SK-N-MC (cell line): ENCODE measurements at regions not wholly inside any gene's neighbourhood (a gene's known extent, or its start where the extent isn't known, plus 50 kb on each side); places are given as distances from the start of the nearest gene placed in this dataset.

Experiments used
- DNase-seq: peaks from one replicate; pipeline ENCODE4 v3.0.0-alpha.2; 2011; ENCODE audit warnings: low read depth, low spot score
- H3K27ac ChIP-seq: fragments of 200-600 bp; sonication (generic); 2 replicates; pipeline ENCODE4 v1.5.1; 2016; ENCODE audit warnings: mixed run types
- H3K36me3 ChIP-seq: fragments of 200-600 bp; sonication (generic); 2 replicates; pipeline ENCODE4 v1.6.1; 2017; ENCODE audit warnings: antibody characterized with exemption, low read length, mixed read lengths; ENCODE audit not compliant: insufficient read depth
- H3K4me3 ChIP-seq: fragments of 200-600 bp; sonication (generic); 2 replicates; pipeline ENCODE4 v1.5.1; 2016
- H3K9ac ChIP-seq: fragments of 200-600 bp; sonication (generic); 2 replicates; pipeline ENCODE4 v1.8.0; 2017; ENCODE audit warnings: mixed run types, mixed read lengths; ENCODE audit not compliant: insufficient read length
- H3K9me3 ChIP-seq: fragments of 200-600 bp; sonication (generic); 2 replicates; pipeline ENCODE4 v1.6.1; 2017; ENCODE audit warnings: low read depth, mild to moderate bottlenecking, antibody characterized with exemption, low read length, moderate library complexity, mixed read lengths
- EZH2 ChIP-seq: fragments of 200-600 bp; sonication (generic); IDR thresholded peaks from one replicate; pipeline ENCODE4 v1.6.1; 2017; ENCODE audit warnings: antibody characterized with exemption
- FOXP2 ChIP-seq: optimal IDR thresholded peaks from 2 replicates; pipeline ENCODE3; 2011; ENCODE audit warnings: mild to moderate bottlenecking, moderate library complexity; ENCODE audit not compliant: insufficient read depth; ENCODE audit errors: extremely low read length, control extremely low read depth
- POLR2AphosphoS5 ChIP-seq: IDR thresholded peaks from 2 replicates; pipeline ENCODE4 v1.6.1; 2012; ENCODE audit warnings: mild to moderate bottlenecking, low read depth, low read length, borderline replicate concordance

DNA sequence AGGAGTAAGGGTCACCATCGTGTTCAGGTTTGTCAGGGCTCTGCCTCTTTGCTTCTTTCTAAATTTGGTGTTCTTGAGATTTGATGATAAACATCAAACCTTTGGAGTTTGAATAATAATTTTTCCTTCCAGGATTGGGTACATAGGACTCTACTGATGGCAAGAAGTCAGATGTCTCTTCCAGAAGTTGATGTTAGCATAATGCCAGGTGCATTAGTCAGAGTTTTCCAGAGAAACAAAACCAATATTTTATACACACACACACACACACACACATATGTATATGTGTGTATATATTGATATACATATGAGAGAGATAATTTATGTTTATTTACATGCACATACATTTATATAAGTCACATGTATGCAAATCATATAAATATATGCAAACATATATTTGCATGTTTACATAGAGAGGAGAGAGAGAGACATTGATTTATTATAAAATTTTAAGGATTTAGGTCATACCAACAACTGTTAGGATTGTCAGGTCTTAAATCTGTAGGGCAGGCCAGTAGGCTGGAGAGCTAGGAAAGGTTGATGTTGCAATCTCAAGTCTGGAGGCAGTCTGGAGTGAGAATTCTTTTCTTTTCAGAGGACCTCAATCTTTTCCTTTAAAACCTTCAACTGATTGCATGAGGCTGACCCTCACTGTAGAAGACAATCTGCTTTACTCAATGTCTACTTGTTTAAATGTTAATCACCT is 199.2 kb downstream of the HLX start:
- no peak for DNase-seq
- H3K9me3 ChIP-seq, result no peaks in the 10 kb centered on the region
- no peak overlapping the region for H3K4me3 ChIP-seq
- H3K36me3 ChIP-seq, result no peaks in the 10 kb centered on the region
- TF ChIP-seq FOXP2, result no peak
- TF ChIP-seq EZH2, result no peak
- H3K9ac ChIP-seq, result no peak overlapping the region
- H3K27ac ChIP-seq, result no peak overlapping the region

DNA sequence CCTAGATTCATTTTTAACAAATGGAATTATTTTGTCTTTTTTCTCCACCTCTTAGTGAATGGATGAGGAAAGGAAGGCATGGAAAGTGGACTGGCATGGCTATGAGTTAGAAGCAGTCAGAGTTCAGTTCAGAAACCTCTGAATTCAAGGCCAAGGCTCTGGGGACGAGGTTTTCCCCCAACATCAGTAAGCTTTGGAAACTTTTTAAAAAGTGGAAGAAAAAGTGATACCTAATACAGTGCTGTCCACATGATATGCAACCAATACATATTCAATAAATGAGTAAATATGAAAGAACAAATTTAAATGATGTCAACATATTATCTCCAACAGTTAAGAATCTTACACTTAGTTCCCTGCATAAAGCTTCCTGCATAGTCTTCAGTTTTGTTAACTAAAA is 204.7 kb downstream of the HLX start:
- no peak for DNase-seq
- TF ChIP-seq EZH2, result no peak
- no peak for TF ChIP-seq POLR2AphosphoS5
- TF ChIP-seq FOXP2, result no peak
- Histone ChIP-seq H3K4me3 (no peak overlapping the region), H3K9me3 (no peaks in the 10 kb centered on the region), H3K9ac (no peak overlapping the region), H3K27ac (no peak overlapping the region), H3K36me3 (no peaks in the 10 kb centered on the region)

DNA sequence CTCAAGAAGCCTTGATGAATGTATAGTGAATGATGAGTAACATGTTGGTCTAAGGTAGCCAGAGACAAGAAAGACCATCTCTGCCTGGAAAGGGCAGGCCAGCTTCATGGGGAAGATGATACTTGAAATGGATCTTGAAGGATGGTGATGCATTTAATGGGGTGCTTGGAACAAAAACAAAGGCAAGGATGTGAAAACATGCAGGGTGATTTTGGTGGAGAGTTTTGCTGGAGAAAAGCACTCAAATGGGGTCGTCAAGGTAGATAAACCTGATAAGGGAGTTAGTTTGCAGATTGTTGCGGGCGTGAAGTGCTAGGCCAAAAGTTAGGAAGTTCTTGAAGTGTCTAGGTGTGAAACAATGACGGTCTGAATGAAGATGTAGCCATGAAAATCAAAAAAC is 205.4 kb downstream of the HLX start:
- Histone ChIP-seq H3K9me3 (no peaks in the 10 kb centered on the region), H3K27ac (no peak overlapping the region), H3K4me3 (no peak overlapping the region), H3K36me3 (no peaks in the 10 kb centered on the region), H3K9ac (no peak overlapping the region)
- no peak for TF ChIP-seq POLR2AphosphoS5
- no peak for TF ChIP-seq EZH2
- TF ChIP-seq FOXP2, result no peak
- DNase-seq, result no peak

DNA sequence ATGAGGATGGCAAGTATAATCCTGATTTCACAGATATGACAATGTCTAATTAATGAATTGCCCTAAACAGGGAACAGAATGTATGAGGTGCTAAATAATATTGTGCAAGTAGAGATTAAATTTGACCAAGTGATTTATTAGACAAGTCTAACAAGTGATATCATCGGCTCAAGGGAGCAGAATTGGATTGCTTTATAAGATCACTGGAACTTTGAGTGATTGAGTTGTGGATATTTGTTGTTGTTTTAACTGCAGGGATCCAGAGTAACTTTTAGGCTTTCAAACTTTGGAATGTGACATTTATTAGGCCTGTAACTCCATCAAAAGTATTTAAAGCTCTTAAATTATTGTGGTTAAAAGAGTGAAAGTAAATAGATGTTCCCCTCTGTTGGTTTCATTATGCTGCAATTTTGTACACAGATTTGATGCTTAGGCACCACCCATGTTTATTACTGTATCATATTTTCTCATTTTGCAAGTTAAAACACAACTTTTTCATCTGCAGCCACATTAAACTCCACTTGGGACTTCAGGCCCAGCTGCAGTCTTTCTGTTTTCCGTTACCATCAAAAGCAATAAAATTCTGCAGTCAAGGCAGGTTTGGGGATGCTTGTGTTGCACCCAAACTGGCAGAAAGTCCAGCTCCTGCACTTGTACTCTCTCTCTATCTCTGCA is 206.6 kb downstream of the HLX start:
- TF ChIP-seq EZH2, result no peak
- TF ChIP-seq FOXP2, result no peak
- no peak for TF ChIP-seq POLR2AphosphoS5
- no peak overlapping the region for H3K9ac ChIP-seq
- H3K27ac ChIP-seq, result no peak overlapping the region
- no peak overlapping the region for H3K4me3 ChIP-seq
- no peaks in the 10 kb centered on the region for H3K36me3 ChIP-seq
- no peaks in the 10 kb centered on the region for H3K9me3 ChIP-seq
- no peak for DNase-seq

DNA sequence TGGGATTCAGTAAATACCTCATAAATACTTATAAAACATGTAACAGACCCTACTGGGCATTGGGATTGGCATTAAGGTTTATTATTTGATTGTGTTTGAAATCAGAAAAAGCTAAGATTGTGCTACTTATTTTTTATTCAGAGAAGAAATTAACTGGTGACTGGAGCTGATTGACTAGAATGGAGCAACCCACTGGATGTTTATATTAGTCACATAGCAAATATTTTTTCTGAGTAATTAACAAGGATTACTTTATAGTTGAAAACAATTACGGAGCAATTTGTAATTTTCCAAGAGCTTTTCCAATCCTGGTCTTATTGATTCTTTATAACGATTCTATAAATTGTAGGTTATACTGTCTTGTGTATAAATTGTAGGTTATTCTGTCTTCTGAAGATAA is 208.7 kb downstream of the HLX start:
- no peak overlapping the region for H3K27ac ChIP-seq

DNA sequence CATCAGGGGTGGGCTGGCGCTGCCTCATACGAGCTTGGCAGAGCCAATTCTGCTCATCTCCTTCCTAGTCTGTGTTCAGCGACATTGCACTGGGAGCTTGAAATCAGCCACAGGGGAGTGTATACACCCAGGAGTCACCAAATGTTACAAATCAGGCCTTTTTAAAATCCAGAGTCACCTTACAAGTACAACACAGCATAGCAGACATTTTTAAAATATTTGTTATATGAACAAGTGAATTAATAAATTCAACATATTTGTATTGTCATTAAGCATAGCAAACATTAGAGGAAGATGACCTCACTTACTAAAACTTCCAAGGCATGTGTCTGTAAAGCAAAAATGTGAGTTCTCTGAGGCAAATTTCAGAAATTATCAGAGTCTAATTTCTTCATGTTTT is 210.0 kb downstream of the HLX start:
- Histone ChIP-seq H3K9ac (no peak overlapping the region), H3K9me3 (no peaks in the 10 kb centered on the region), H3K4me3 (no peak overlapping the region), H3K36me3 (no peaks in the 10 kb centered on the region), H3K27ac (no peak overlapping the region)
- no peak for DNase-seq
- no peak for TF ChIP-seq FOXP2
- TF ChIP-seq EZH2, result no peak
- no peak for TF ChIP-seq POLR2AphosphoS5

More for the DNA sequence above, 208.7 kb downstream of the HLX start:
- TF ChIP-seq FOXP2, result no peak
- TF ChIP-seq EZH2, result no peak
- no peak for TF ChIP-seq POLR2AphosphoS5
- no peaks in the 10 kb centered on the region for H3K36me3 ChIP-seq
- DNase-seq, result no peak
- no peaks in the 10 kb centered on the region for H3K9me3 ChIP-seq
- H3K9ac ChIP-seq, result no peak overlapping the region
- H3K4me3 ChIP-seq, result no peak overlapping the region

DNA sequence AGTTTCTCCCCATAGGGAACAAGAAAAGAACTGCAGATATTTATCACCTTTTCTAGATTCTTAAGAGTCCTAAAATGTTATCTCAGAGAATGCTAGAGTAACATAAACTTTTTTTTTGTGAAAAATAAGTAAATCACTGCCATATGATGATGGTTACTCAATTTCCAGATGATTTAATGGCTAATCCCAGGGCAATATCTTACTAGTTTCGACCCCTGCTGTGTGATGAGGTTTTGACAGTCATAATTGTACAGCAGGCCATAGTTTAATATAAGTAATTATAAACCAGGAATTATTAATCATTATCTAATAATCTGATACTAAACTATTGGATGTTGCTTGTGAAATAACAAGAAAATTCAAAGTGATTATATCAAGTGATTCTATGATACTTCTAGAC is 210.6 kb downstream of the HLX start:
- TF ChIP-seq FOXP2 (no peak), EZH2 (no peak), POLR2AphosphoS5 (no peak)
- H3K9ac ChIP-seq, result no peak overlapping the region
- H3K4me3 ChIP-seq, result no peak overlapping the region
- no peaks in the 10 kb centered on the region for H3K9me3 ChIP-seq
- no peak overlapping the region for H3K27ac ChIP-seq
- DNase-seq, result no peak
- H3K36me3 ChIP-seq, result no peaks in the 10 kb centered on the region

DNA sequence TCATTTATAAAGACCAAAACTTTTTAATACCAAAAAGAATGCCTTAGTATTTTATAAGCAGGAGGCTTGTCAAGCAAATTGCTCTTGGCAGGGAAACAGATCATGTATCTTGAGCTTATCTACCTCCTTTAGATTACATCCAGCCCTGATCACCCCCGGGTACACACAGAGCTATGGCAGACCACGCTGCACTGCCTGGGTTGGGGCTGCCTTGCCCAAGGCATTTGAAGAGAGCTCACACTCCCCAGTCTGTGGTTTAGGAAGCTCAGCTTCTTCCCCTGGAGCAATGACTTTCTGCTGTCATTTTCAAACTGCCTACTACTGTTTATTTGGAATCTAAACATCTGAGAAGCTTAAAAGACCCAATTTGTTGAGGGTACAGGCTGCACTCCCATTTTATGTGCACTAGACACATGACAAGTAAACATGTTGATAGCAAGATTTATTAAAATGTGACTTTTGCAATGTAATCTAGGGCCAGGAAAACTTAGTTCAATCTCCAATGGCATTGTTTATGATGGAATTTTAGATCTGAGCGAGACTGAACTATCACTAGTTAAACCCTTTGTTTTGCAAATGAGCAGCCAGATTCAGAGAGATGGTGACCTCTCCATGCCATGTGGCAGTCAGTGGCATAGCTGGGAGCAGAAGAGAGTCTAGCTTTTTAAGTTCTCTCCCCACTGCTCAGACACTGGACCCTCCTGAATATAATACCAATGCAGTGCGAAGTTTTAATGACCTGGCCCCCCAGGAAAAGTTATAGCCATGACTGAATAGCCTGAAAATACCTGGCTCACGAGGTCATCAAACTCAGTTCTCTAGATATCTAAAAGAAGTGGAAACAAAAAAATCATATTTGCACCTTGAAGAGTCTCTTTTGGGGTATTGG is 214.9 kb downstream of the HLX start:
- DNase-seq, result no peak
- no peaks in the 10 kb centered on the region for H3K9me3 ChIP-seq
- TF ChIP-seq POLR2AphosphoS5, result no peak
- no peak for TF ChIP-seq FOXP2
- no peak for TF ChIP-seq EZH2
- H3K9ac ChIP-seq, result no peak overlapping the region
- no peak overlapping the region for H3K4me3 ChIP-seq
- no peaks in the 10 kb centered on the region for H3K36me3 ChIP-seq
- no peak overlapping the region for H3K27ac ChIP-seq
